B cell (primary cell): ENCODE measurements at regions not wholly inside any gene's neighbourhood (a gene's known extent, or its start where the extent isn't known, plus 50 kb on each side); places are given as distances from the start of the nearest gene placed in this dataset.

ENCODE experiments used
- ATAC-seq: fragments of 200-7000 bp; cut with Tn5 transposase; one replicate; pipeline ENCODE4 v1.10.0; 2021; ENCODE audit warnings: low read depth, mild to moderate bottlenecking, moderate number of reproducible peaks, moderate library complexity
- CTCF ChIA-PET: fragments of 350-600 bp; sonication (Branson Sonifier 250); formaldehyde crosslinking; loops from one replicate; lab custom pipeline; 2021; ENCODE audit warnings: antibody characterized with exemption, inconsistent platforms; lab: Charles Lee
- POLR2A ChIA-PET: fragments of 350-600 bp; sonication (Branson Sonifier 250); formaldehyde crosslinking; loops from one replicate; lab custom pipeline; 2021; ENCODE audit warnings: antibody characterized with exemption; lab: Charles Lee
- DNase-seq: peaks from one replicate; pipeline ENCODE4 v3.0.0; 2013
- H2AFZ ChIP-seq: 2 replicates; pipeline ENCODE4 v1.6.1; 2012; ENCODE audit warnings: mild to moderate bottlenecking, low read depth, low read length; ENCODE audit not compliant: insufficient read depth, poor library complexity, severe bottlenecking
- H3K27ac ChIP-seq, 2 donors: 1 replicate in 1 of 2; 2 replicates in 1 of 2; pipeline ENCODE4 v1.5.1; 2012 to 2013; ENCODE audit warnings: low read length in 2 of 2, mild to moderate bottlenecking in 2 of 2, moderate library complexity in 1 of 2
- H3K27me3 ChIP-seq, 4 experiments: fragments of 200-600 bp in 1 of 4; sonication (generic) in 1 of 4; replicated peaks in 1 of 4; 1 replicate in 2 of 4; 2 replicates in 2 of 4; pipeline versions ENCODE4 v1.6.1 to v1.7.0; 2013 to 2016; ENCODE audit warnings: low read length in 3 of 4, mild to moderate bottlenecking in 2 of 4, mixed read lengths in 1 of 4, moderate library complexity in 1 of 4; ENCODE audit not compliant: insufficient read depth in 4 of 4, control insufficient read depth in 3 of 4; ENCODE audit errors: control extremely low read depth in 1 of 4
- H3K36me3 ChIP-seq, 2 experiments: replicated peaks in 1 of 2; 1 replicate in 1 of 2; 2 replicates in 1 of 2; pipeline versions ENCODE4 v1.6.1 to v1.7.1; 2013; ENCODE audit warnings: low read length in 1 of 2; ENCODE audit not compliant: insufficient read depth in 2 of 2, control insufficient read depth in 1 of 2; ENCODE audit errors: control extremely low read depth in 1 of 2, extremely low read depth in 1 of 2
- H3K4me1 ChIP-seq, 2 donors: fragments of 200-600 bp in 1 of 2; sonication (generic) in 1 of 2; 1 replicate in 1 of 2; 2 replicates in 1 of 2; pipeline versions ENCODE4 v1.5.1 to v1.6.1; 2013 to 2017; ENCODE audit warnings: low read length in 2 of 2; ENCODE audit not compliant: control insufficient read depth in 2 of 2, insufficient read depth in 2 of 2
- H3K4me2 ChIP-seq: replicated peaks from 2 replicates; pipeline ENCODE3; 2012; ENCODE audit warnings: mild to moderate bottlenecking, low read depth, low read length; ENCODE audit not compliant: poor library complexity, severe bottlenecking
- H3K4me3 ChIP-seq, 5 experiments: fragments of 200-600 bp in 1 of 5; sonication (generic) in 1 of 5; 1 replicate in 3 of 5; 2 replicates in 2 of 5; pipeline versions ENCODE4 v1.5.1 to v1.7.0; 2011 to 2016; ENCODE audit warnings: low read length in 4 of 5, mild to moderate bottlenecking in 4 of 5, low read depth in 2 of 5, control low read depth in 1 of 5, moderate library complexity in 1 of 5; ENCODE audit not compliant: insufficient read depth in 1 of 5; ENCODE audit errors: control extremely low read depth in 1 of 5, extremely low read depth in 1 of 5
- H3K79me2 ChIP-seq: fragments of 200-600 bp; sonication (generic); one replicate; pipeline ENCODE4 v1.6.0; 2016; ENCODE audit warnings: low read length; ENCODE audit not compliant: control insufficient read depth, insufficient read depth
- H3K9ac ChIP-seq: fragments of 200-600 bp; sonication (generic); 2 replicates; pipeline ENCODE4 v1.6.1; 2017; ENCODE audit warnings: mild to moderate bottlenecking, low read length, moderate library complexity
- H3K9me3 ChIP-seq, 3 donors: one replicate each; pipeline versions ENCODE4 v1.6.1 to v1.7.1; 2013; ENCODE audit warnings: low read length in 2 of 3; ENCODE audit not compliant: control insufficient read depth in 2 of 3, insufficient read depth in 1 of 3; ENCODE audit errors: control extremely low read depth in 1 of 3
- H4K20me1 ChIP-seq: 2 replicates; pipeline ENCODE4 v1.6.0; 2012; ENCODE audit warnings: mild to moderate bottlenecking, low read length; ENCODE audit not compliant: insufficient read depth, control insufficient read depth, poor library complexity, severe bottlenecking
- H3K27ac Mint-ChIP-seq: one replicate; pipeline ENCODE4 v1.8.0; 2021; ENCODE audit warnings: mixed read lengths
- H3K27me3 Mint-ChIP-seq: one replicate; pipeline ENCODE4 v1.8.0; 2021; ENCODE audit warnings: mixed read lengths
- H3K4me1 Mint-ChIP-seq: one replicate; pipeline ENCODE4 v1.8.0; 2021; ENCODE audit warnings: mixed read lengths
- H3K4me3 Mint-ChIP-seq: one replicate; pipeline ENCODE4 v1.8.0; 2021; ENCODE audit warnings: mixed read lengths
- H3K9me3 Mint-ChIP-seq: one replicate; pipeline ENCODE4 v1.8.0; 2022; ENCODE audit warnings: mixed read lengths; ENCODE audit not compliant: insufficient read depth
- CTCF ChIP-seq: fragments of 200-600 bp; IDR thresholded peaks from one replicate; pipeline ENCODE4 v1.8.0; 2022; ENCODE audit warnings: antibody characterized with exemption, mild to moderate bottlenecking
- EZH2 ChIP-seq: IDR thresholded peaks from 2 replicates; pipeline ENCODE4 v1.6.1; 2012; ENCODE audit warnings: borderline replicate concordance, low read depth, mild to moderate bottlenecking, moderate library complexity, low read length; ENCODE audit not compliant: insufficient read depth, poor library complexity, severe bottlenecking
- WGBS: methylation state at CpG from one replicate; pipeline ENCODE4 v1.1.5; 2013; ENCODE audit warnings: missing lambda C conversion rate; ENCODE audit not compliant: insufficient coverage; 5-methylcytosine and 5-hydroxymethylcytosine counted together
- intact Hi-C: fragments of 100-400 bp; cut with micrococcal nuclease; formaldehyde crosslinking; loops from one replicate; pipeline ENCODE4 v1.10.0; 2022

GRCh38 chr3:32620611-32621310 lies 50.1 kb upstream of the DYNC1LI1 start:
- peaks cover 5% of the 10 kb centered on the region for H3K27me3 Mint-ChIP-seq
- Histone ChIP-seq H3K9me3 (peaks cover 1 to 7% (median 6%) of the 10 kb centered on the region in 3 donors), H3K4me1 (no peaks in the 10 kb centered on the region), H2AFZ (no peak overlapping the region), H3K4me3 (no peak overlapping the region), H3K27ac (no peak overlapping the region), H3K9ac (no peak overlapping the region), H3K27me3 (no peaks in the 10 kb centered on the region), H4K20me1 (no peaks in the 10 kb centered on the region), H3K36me3 (no peaks in the 10 kb centered on the region), H3K4me2 (no peak overlapping the region), H3K79me2 (no peaks in the 10 kb centered on the region)
- intact Hi-C loops = no loop called here
- ATAC-seq (no peak), DNase-seq (no peak)
- no peak overlapping the region for H3K4me3 Mint-ChIP-seq
- no peaks in the 10 kb centered on the region for H3K4me1 Mint-ChIP-seq
- POLR2A ChIA-PET = no interaction called here
- no peak for TF ChIP-seq EZH2
- TF ChIP-seq CTCF = no peak
- CTCF ChIA-PET = no interaction called here
- no peaks in the 10 kb centered on the region for H3K9me3 Mint-ChIP-seq
- no peak overlapping the region for H3K27ac Mint-ChIP-seq
- 83% methylated on average over 5 of the region's 10 CpGs for WGBS
